Eye (tissue), 1 donor: ENCODE measurements at regions not wholly inside any gene's neighbourhood (a gene's known extent, or its start where the extent isn't known, plus 50 kb on each side); places are given as distances from the start of the nearest gene placed in this dataset.

Experiments used
- DNase-seq: peaks from one replicate; pipeline ENCODE4 v3.0.0-alpha.2; 2015

DNA sequence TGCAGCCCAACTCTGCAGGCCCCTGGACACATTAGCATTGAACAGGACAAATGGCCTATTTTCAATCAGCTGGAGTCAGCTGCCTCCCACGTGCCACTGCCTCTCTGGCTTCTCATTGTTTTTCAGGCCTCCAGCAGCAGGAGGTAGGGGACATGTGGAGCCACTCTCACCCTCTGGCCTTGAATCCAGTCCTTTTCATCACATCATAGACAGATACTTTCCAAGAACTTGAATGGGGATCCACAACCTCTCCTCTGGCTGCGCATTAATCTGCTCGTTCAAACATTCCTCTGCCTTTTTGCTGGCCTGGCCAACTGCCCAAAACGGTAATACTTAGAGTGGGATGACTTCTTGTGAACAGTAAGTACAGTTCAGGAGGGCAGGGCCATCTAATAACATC, 592.3 kb downstream of the PKHD1 start:
- DNase-seq = peak; percentile 64

DNA sequence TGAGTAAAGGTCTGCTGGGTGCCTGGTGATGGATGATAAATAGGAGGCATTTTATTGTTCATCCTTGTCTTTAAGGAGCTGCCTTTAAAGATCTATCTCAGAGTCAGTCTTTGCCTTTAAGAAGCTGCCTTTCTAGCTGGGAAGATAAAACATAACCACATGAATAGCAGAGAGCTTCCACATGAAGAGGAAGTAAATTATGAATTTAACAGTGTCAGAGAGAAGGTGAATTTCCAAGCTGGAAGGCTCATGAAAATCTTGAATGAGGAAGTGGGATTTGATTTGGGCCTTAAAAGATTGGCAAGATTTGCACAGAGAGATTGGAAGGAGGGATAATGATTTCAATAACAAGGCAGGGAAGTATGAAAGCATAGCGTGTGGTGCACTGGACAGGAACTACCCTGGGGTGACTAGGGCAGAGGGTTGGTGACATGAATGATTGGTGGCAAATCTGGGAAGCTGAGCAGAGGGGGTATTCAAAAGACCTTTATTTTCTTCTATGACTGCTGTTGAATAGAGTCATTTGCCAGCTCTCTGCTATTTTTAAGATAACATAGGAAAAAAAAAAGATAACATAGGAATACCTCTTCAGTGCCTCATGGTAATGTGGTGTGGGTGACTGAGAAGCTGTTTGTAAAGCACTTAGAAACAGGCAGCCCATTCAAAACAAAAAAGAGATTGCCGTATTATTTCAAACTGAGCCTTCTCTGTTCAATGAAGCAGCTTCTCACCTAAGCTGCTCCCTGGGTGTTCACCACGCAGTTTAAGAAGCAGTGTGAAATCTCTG, 591.6 kb downstream of the PKHD1 start:
- no peak for DNase-seq

DNA sequence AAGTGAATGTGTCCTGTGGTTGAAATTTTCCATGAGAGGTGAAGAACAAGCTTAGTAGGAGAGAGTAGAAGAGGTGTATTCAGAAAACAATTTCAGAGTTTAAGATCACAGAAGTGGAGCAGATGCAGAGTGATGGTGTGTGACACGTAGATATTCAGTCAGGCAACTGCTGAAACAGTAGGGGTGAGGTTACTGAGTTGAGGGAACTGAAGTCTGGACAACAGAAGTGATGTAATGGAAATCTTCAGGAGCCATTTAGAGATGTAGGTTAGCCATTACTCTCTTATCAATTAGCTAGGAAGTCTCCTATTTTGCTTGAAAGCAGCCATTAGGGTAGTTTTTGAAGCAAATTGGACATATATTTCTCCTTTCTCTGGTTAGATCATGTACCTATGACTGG, 584.4 kb downstream of the PKHD1 start:
- no peak for DNase-seq

- no peak for DNase-seq
These were observed 582.0 kb downstream of the PKHD1 start for GRCh38 chr6:51505434-51505833.

GRCh38 chr6:51509597-51509996, 577.8 kb downstream of the PKHD1 start:
- no peak for DNase-seq

GRCh38 chr6:51511081-51511480, 576.3 kb downstream of the PKHD1 start:
- no peak for DNase-seq

DNA sequence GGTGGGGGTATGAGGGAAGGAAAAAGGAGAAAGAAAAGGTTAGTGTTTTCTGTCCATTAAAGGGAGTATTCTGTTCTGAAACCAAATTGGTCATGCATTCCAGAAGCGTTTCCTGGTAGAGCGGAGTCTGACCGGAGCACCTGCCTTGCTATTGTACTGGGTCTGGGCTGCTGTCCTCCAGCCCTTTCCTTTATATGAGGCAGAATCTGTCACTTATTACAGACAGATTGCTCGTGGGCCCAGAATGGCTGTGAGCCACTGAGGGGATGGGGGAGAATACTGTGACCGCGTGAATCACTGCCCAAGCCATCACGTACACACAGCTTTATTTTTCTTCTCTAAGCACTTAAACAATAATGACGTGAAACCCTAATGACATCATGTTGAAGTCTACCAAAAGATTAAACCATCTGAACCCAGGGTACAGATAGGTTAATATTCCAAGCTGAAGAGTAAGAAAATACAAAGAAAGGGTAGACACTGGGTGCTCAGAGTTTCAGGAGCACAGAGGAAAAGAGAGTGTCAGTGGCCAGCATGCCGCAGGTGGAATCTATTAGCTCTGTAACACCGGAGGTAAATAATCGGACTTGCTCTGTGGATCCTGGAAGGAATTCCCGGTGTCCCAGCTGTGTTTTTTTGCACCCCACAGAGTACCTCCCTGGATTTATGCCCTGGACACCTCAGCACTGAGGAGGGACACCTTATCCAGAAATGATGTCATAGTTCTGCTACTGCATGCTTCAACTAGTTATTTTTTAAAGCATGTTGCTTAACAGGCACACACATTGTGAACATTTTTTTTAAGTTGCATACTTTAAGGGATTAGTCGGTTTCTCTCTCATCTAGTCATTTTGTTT, 573.3 kb downstream of the PKHD1 start:
- DNase-seq = peak; percentile 46

DNA sequence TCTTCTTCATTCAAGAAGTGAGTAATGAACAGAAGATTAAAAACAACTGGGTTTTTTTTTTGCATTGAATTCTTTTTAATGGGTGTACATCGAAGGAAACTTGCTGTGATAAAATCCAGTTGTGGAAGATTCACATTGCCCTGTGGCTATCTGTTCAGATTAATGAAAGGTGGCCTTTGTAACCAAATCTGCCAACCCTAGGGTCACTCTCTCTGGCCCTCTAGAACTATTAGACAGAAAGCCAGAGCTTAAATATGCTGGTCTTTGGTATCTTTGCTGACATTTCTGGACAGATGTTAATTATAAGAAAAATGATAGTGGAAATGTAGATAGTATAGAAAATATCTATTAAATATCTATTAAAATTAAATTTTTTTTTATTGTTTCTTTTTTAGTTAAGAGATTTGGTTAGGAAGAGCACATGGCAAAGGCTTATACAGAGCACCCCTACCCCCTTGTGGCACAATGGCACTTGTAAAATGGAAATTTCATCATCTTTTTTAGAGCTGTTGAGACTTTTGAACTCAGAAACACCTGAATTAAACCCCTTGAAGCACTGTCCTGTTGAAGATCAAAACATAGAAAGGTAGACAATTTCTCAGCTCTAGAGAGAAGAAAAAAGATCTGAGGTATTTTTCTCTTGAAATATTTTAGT, 572.5 kb downstream of the PKHD1 start:
- DNase-seq = no peak

- DNase-seq = no peak
These were observed 561.4 kb downstream of the PKHD1 start for GRCh38 chr6:51526049-51526448.

DNA sequence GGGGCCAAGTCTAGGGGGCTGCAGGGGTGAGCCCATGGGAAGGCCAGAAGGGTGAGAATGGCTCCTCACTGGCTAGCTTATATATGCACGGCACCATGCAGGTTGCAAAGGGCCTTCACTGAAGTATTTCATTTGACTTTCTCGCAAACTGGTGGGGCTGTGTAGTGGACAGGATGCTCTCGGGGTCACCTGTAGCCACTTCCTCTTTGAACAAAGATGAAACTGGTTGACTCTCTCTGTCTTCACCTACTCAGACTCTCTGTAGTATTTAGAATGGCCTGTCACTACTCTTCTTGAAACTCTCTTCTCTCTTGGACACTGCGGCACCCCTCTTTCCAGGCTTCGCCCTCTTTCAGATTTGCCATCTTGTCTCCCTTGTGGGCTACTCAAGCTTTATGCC, 560.5 kb downstream of the PKHD1 start:
- no peak for DNase-seq

DNA sequence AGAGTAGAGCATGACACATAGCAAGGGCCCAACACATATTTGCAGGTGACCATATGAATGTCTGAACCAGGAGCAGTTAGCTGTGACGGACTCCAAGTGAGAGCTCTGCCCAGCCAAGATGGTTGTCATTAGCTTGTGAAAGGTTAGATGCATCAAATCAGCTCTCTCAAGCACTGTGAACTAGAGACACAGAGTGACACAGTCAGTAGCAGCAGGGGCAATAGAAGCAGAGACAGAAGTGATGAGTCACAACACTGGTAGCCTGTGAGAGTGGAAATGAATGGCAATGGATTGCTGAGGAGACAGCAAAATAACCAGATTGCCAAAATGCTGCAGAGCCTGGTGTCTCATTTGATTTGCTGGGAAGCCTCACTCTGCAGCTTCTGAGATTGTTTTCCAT, 558.9 kb downstream of the PKHD1 start:
- no peak for DNase-seq

- DNase-seq = no peak
These were observed 558.2 kb downstream of the PKHD1 start for GRCh38 chr6:51529240-51529639.

DNA sequence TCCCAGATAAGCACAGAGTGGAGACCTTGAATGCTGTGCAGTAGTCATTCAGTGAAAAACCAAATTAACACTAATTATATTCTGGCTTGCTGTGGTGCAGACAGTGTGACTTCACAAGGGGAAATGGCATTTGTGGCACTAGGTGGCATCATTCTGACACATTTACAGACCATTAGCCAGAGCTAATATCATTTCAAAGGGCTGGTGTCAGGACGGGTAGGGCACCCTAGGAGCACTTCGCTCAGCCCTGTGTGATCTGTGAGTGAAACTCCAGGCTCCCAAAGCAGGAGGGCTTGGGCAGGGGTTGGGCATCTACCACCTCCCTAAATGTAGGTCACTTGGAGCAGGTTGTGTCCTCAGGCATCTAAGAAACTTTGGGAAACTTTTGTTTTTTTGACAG, 555.8 kb downstream of the PKHD1 start:
- no peak for DNase-seq

- DNase-seq = no peak
These were observed 553.5 kb downstream of the PKHD1 start for GRCh38 chr6:51533962-51534361.

DNA sequence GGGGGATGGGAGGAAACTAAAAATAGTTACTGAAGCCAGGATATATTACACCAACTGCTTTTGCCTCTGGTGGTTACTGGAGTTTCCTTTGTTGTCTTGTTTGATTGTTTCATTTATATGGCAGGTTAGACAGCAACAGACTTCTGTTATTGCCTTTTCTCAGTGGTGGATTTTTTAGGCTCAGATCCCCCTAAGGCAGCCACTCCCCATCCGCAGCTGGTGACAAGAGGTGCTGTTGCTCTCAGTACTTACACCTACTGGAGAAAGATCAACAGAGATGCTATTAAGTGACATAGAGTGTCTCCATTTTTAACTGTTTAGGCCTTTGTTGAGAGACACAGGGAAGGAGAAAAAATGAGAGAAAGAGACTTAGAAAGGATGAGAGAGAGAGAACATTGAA, 552.1 kb downstream of the PKHD1 start:
- no peak for DNase-seq

DNA sequence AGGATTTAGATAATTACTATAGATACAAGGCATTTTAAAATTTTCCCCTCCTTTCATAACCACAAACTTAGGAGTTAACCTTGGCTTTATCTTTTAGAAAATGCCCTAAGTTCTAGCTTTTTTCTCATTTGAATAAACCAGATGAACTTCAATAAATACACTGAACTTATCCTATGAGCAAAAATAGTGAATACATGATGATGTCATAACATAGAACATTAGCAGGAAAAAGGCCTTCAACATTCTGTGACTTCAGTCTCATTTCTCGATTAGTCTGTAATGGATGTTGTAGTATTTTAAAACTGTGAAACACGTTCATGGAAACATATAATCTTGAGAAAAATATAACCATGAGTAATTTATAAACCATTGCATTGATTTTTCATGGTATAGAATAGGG, 550.7 kb downstream of the PKHD1 start:
- no peak for DNase-seq

GRCh38 chr6:51541847-51542246, 545.6 kb downstream of the PKHD1 start:
- DNase-seq = peak; percentile 73

DNA sequence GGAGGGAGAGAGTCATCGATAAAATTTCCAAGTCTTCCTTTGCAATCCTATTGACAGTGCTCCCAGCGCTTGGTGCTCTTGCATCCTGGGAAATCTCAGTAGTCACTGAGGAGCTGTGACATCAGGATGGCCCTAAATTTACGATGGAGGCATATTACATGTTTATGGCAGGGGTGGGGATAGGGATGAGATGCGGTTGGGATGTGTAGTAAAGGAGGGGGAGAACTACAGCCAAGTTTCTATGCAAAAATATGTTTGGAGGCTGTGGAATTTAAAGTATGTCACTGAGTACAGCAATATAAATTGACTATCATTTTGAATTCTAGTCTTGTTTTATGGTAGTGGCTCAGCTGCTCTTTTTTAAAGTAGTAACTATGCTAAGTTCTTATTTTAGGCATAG, 544.9 kb downstream of the PKHD1 start:
- no peak for DNase-seq

GRCh38 chr6:51550243-51550642, 537.2 kb downstream of the PKHD1 start:
- no peak for DNase-seq

GRCh38 chr6:51552435-51552834, 535.0 kb downstream of the PKHD1 start:
- DNase-seq = no peak

DNA sequence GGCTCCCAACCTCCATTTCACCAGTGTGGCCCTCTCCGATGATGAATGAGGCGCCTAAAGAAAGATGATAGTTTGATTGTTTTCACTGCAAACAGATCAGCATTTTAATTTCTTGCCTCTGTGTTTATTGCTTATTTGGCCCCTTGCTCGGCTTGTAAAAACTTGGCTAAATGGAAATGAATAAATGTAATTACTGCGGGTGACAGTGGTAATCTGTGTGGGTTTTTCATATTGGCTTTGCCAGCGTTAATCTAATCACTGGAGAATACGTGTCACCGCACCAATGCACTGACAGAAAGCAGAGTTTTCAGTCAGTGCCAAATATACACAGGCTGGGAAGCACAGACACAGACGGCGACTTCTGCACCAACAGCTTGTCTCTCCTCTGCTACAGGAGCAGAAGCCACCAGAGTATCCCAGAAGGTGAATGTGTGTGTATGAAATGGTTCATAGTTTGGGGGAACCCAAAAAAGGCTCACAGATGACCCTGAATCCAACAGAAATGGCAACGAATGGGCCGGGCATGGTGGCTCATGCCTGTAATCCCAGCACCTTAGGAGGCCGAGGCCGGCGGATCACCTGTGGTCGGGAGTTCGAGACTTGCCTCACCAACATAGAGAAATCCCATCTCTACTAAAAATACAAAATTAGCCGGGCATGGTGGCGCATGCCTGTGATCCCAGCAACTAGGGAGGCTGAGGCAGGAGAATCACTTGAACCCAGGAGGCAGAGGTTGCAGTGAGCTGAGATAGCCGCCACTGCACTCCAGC, 534.0 kb downstream of the PKHD1 start:
- no peak for DNase-seq

DNA sequence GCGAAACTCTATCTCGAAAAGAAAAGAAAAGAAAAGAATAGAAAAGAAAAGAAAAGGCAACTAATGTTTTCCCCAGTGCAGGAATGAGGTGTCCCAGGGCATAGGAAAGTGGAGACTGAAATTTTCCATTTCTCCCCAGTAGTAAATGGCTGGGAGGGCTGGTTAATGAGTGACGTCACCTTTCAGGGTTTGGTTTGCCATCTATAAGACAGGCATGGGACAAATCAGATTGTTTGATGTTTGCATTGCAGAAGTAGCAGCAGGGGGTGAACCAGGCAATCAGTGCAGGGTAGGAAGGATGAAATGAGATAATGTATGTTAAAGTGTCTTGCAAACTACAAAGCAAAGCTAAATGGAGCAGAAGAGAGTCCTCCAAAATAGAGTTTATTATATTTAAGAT, 533.4 kb downstream of the PKHD1 start:
- DNase-seq = no peak

DNA sequence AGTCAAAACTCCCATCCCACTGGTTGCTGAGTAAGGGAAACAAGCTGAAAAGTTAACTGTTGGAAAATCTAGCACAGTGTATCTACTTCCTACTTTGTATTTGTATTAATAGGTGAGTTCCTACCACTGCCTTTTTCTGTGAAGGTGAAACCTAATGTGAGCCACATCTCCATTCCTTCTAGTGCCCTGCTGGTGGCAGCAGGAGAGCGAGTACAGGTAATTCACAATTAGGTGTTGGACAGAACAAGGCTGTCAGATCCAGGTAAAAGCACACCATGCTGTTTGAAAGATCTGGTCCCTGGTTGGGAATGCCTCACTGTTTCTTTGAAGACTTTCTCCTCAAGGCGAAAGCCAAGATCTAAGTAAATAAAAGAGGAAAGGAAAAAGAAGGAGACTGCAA, 528.4 kb downstream of the PKHD1 start:
- no peak for DNase-seq
